GM19455 (cell line): ENCODE measurements at regions not wholly inside any gene's neighbourhood (a gene's known extent, or its start where the extent isn't known, plus 50 kb on each side); places are given as distances from the start of the nearest gene placed in this dataset.
A peak's percentile ranks its signal among the peaks of the same experiment; 100 is the strongest.
"Not testable (repeated sequence)": the region's sequence is repeated elsewhere in the genome, so short reads cannot be mapped to it uniquely, and the experiment has no call there.

Experiments
- ATAC-seq: cut with Tn5 transposase; IDR thresholded peaks from one replicate; pipeline ENCODE4 v1.9.1; 2021; ENCODE audit not compliant: unreplicated experiment

GRCh38 chr9:31542384-31543055 lies 841.9 kb upstream of the ACO1 start:
- peak; percentile 99 for ATAC-seq

- ATAC-seq: no peak
Measured at GRCh38 chr9:31554941-31555340, 829.5 kb upstream of the ACO1 start.

GRCh38 chr9:31556667-31557463 lies 827.6 kb upstream of the ACO1 start:
- no peak for ATAC-seq

- ATAC-seq: not testable (repeated sequence)
Measured at GRCh38 chr9:31572190-31572589, 812.3 kb upstream of the ACO1 start.

- ATAC-seq: no peak
Measured at GRCh38 chr9:31573561-31573960, 810.9 kb upstream of the ACO1 start.

- no peak for ATAC-seq
Measured at GRCh38 chr9:31574006-31574765, 810.3 kb upstream of the ACO1 start.

GRCh38 chr9:31582071-31582470 lies 802.4 kb upstream of the ACO1 start:
- no peak for ATAC-seq

GRCh38 chr9:31582561-31582960 lies 801.9 kb upstream of the ACO1 start:
- no peak for ATAC-seq

GRCh38 chr9:31585158-31585557 lies 799.3 kb upstream of the ACO1 start:
- ATAC-seq: no peak

GRCh38 chr9:31587146-31587545 lies 797.3 kb upstream of the ACO1 start:
- ATAC-seq: no peak

- no peak for ATAC-seq
Measured at GRCh38 chr9:31588006-31588405, 796.4 kb upstream of the ACO1 start.

- no peak for ATAC-seq
Measured at GRCh38 chr9:31588756-31589155, 795.7 kb upstream of the ACO1 start.

GRCh38 chr9:31590091-31590490 lies 794.4 kb upstream of the ACO1 start:
- ATAC-seq: no peak

GRCh38 chr9:31597086-31597485 lies 787.4 kb upstream of the ACO1 start:
- not testable (repeated sequence) for ATAC-seq

- no peak for ATAC-seq
Measured at GRCh38 chr9:31597977-31598376, 786.5 kb upstream of the ACO1 start.

GRCh38 chr9:31601666-31602065 lies 782.8 kb upstream of the ACO1 start:
- no peak for ATAC-seq

GRCh38 chr9:31604531-31604930 lies 779.9 kb upstream of the ACO1 start:
- no peak for ATAC-seq

- no peak for ATAC-seq
Measured at GRCh38 chr9:31605164-31605563, 779.3 kb upstream of the ACO1 start.

- no peak for ATAC-seq
Measured at GRCh38 chr9:31606678-31607077, 777.8 kb upstream of the ACO1 start.

GRCh38 chr9:31608416-31608815 lies 776.0 kb upstream of the ACO1 start:
- no peak for ATAC-seq

GRCh38 chr9:31608881-31609280 lies 775.6 kb upstream of the ACO1 start:
- ATAC-seq: no peak
